ENCODE measurements at regions not wholly inside any gene's neighbourhood (a gene's known extent, or its start where the extent isn't known, plus 50 kb on each side); places are given as distances from the start of the nearest gene placed in this dataset.
"Not testable (repeated sequence)": the region's sequence is repeated elsewhere in the genome, so short reads cannot be mapped to it uniquely, and the experiment has no call there.

GRCh38 chr5:114898602-114899001, 271.1 kb downstream of the TRIM36 start:
- no peaks in the 10 kb centered on the region for H3K4me1 ChIP-seq
- H3K9me3 ChIP-seq: no peaks in the 10 kb centered on the region
- H3K4me3 ChIP-seq: no peak overlapping the region
- H3K27me3 ChIP-seq: no peaks in the 10 kb centered on the region
- no peak for TF ChIP-seq POLR2A (IDR thresholded peaks at IDR 0.05)
- TF ChIP-seq, protein P1, sequence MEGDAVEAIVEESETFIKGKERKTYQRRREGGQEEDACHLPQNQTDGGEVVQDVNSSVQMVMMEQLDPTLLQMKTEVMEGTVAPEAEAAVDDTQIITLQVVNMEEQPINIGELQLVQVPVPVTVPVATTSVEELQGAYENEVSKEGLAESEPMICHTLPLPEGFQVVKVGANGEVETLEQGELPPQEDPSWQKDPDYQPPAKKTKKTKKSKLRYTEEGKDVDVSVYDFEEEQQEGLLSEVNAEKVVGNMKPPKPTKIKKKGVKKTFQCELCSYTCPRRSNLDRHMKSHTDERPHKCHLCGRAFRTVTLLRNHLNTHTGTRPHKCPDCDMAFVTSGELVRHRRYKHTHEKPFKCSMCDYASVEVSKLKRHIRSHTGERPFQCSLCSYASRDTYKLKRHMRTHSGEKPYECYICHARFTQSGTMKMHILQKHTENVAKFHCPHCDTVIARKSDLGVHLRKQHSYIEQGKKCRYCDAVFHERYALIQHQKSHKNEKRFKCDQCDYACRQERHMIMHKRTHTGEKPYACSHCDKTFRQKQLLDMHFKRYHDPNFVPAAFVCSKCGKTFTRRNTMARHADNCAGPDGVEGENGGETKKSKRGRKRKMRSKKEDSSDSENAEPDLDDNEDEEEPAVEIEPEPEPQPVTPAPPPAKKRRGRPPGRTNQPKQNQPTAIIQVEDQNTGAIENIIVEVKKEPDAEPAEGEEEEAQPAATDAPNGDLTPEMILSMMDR (IDR thresholded peaks at IDR 0.05): peak in 1 of 6 experiments; percentile 11
- H3K36me3 ChIP-seq: no peaks in the 10 kb centered on the region
- H3K27ac ChIP-seq: no peak overlapping the region
- DNase-seq: no peak

DNA sequence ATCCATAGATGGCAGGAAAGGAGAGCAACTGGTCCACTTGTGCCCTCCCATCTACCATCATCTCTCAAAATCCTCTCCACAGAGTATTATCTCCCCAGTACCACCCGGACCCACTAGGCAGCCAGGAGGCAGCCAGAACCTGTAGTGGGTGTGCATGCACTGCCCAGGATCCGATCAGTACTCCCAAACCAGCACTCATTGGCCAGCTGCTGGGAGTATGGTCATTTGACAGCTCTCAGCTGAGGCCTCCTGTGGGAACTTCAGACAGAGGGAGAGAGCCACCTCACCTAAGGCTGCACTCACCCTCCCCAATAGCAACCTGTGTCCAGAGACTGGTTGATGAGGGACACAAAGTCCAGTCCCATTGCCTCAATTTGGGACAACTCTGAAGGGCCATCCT, 286.0 kb downstream of the TRIM36 start:
- TF ChIP-seq POLR2A (IDR thresholded peaks at IDR 0.05): no peak
- TF ChIP-seq, protein P1 (IDR thresholded peaks at IDR 0.05): no peak
- H3K4me1 ChIP-seq: no peaks in the 10 kb centered on the region
- H3K9me3 ChIP-seq: no peaks in the 10 kb centered on the region
- no peak overlapping the region for H3K4me3 ChIP-seq
- no peaks in the 10 kb centered on the region for H3K36me3 ChIP-seq
- no peak for DNase-seq
- no peak overlapping the region for H3K27ac ChIP-seq
- no peaks in the 10 kb centered on the region for H3K27me3 ChIP-seq

GRCh38 chr5:114859438-114859735, 310.3 kb downstream of the TRIM36 start:
- no peaks in the 10 kb centered on the region for H3K36me3 ChIP-seq
- no peak for DNase-seq
- TF ChIP-seq POLR2A (IDR thresholded peaks at IDR 0.05): no peak
- TF ChIP-seq, protein P1 (IDR thresholded peaks at IDR 0.05): no peak
- H3K27ac ChIP-seq: no peak overlapping the region
- no peaks in the 10 kb centered on the region for H3K9me3 ChIP-seq
- no peaks in the 10 kb centered on the region for H3K4me1 ChIP-seq
- no peak overlapping the region for H3K4me3 ChIP-seq
- H3K27me3 ChIP-seq: no peaks in the 10 kb centered on the region

GRCh38 chr5:114858665-114859437, 310.9 kb downstream of the TRIM36 start:
- Histone ChIP-seq H3K36me3 (no peaks in the 10 kb centered on the region), H3K27ac (no peak overlapping the region), H3K27me3 (no peaks in the 10 kb centered on the region), H3K4me1 (no peaks in the 10 kb centered on the region), H3K9me3 (no peaks in the 10 kb centered on the region), H3K4me3 (no peak overlapping the region)
- TF ChIP-seq POLR2A (IDR thresholded peaks at IDR 0.05): no peak
- TF ChIP-seq, protein P1 (IDR thresholded peaks at IDR 0.05): no peak
- DNase-seq: no peak

GRCh38 chr5:114857941-114858551, 311.7 kb downstream of the TRIM36 start:
- TF ChIP-seq POLR2A (IDR thresholded peaks at IDR 0.05): no peak
- TF ChIP-seq, protein P1 (IDR thresholded peaks at IDR 0.05): no peak
- H3K27ac ChIP-seq: no peak overlapping the region
- no peaks in the 10 kb centered on the region for H3K36me3 ChIP-seq
- no peaks in the 10 kb centered on the region for H3K4me1 ChIP-seq
- H3K27me3 ChIP-seq: no peaks in the 10 kb centered on the region
- no peak for DNase-seq
- no peaks in the 10 kb centered on the region for H3K9me3 ChIP-seq
- no peak overlapping the region for H3K4me3 ChIP-seq

DNA sequence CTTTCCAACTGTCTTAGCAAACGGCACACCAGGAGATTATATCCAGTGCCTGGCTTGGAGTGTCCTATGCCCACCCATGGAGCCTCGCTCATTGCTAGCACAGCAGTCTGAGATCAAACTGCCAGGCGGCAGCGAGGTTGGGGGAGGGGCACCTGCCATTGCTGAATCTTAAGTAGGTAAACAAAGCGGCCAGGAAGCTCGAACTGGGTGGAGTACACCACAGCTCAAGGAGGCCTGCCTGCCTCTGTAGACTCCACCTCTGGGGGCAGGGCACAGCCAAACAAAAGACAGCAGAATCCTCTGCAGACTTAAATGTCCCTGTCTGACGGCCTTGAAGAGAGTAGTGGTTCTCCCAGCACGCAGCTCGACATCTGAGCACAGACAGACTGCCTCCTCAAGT, 325.0 kb downstream of the TRIM36 start:
- not testable (repeated sequence) for H3K36me3 ChIP-seq, H3K27ac ChIP-seq, H3K27me3 ChIP-seq, DNase-seq, H3K4me1 ChIP-seq, H3K4me3 ChIP-seq, H3K9me3 ChIP-seq
